Limb (tissue), 2 donors: ENCODE measurements at regions not wholly inside any gene's neighbourhood (a gene's known extent, or its start where the extent isn't known, plus 50 kb on each side); places are given as distances from the start of the nearest gene placed in this dataset.

Experiments used
- DNase-seq, 2 donors: peaks; one replicate each; pipeline ENCODE4 v3.0.0-alpha.2; 2016; ENCODE audit errors: extremely low spot score in 2 of 2

DNA sequence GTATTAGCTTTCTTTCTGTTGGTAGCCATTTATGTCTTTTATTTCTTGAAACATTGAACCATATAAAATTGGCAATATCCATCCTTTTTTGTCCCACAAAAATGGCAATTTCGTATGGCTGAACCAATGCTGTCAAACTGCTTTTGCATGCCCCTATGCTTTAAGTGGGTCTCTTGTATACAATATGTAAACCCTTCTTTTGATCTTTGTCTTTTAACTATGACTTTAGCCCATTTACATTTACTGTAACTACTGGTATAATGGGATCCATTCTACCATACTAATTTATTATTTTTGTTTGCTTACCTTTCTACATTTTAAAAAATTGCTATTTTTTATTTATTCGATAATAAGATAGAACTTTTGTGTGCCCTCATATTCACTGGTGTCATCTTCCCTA lies 93.4 kb downstream of the TENT4A start:
- DNase-seq = no peak

DNA sequence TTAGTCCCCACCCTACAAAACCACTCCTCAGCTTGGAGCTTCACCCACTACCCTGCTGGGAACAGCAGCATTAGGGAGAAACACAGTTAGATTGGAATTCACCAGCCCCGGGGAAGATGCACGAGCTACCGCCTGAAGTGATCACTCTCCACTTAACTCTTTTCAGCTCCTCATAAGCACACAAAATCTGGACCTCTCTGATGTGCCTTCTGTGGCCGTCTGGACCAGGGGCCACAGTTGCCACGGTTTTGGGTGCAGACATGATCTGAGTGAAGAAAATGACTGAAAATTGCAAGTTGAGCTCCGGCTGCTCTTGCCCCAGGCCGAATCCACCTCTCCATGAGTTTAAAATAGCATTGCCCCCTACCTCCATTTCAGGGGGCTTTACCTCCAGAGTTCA lies 95.2 kb downstream of the TENT4A start:
- DNase-seq = no peak

DNA sequence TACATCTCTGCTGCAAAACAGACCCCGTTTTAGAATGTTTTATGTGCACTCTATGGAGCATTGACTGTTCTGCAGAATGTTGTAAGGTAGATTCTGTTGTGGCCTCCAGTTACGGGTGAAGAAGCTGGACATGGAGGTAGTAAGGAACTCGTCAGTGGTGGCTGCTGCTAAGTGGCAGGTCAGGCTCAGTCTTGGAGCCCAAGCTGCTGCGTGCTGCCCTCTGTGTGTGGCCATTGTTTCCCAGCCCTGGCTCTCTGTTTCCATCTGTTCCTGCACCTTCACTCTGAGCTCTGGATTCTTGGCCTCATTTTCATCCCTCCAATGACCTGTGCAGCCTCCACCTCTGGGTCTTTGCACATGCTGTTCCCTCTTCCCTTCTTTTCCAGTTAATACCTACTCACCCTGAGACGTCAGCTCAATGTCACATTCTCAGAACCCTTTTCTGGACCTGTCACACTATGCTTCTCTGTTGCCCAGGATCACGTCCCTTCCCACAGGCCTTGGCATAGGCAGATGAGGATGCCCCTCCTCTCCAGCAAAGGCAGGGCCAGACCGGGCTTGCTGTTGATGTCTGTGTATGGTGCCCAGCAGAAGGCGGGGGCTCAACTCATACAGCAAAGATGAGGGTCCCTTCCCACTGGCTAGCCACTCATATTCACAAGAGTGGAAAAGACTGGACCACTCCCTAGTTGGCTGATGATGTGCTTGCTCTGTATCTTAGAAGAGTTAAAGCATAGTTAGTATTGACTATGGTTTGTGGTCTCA lies 97.6 kb downstream of the TENT4A start:
- no peak for DNase-seq

DNA sequence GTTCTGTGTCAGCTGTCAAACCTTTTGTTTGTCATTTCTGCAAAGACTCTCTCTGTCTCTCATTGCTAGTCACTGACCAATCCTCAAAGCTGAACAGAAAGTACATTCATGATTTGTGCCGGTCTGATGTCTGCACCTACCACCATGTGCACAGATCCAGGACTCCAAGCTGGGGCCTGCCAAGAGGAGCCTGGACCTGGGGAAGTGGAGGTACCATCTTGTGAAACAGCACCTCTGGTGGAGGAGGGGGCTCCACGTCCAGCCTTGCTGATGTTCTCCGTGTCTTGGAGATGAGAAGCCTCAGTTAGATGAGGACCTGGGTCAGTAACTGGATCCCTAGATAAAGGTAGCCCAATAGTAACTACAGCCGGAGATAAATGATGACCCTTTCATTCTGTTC lies 98.9 kb downstream of the TENT4A start:
- DNase-seq = no peak

DNA sequence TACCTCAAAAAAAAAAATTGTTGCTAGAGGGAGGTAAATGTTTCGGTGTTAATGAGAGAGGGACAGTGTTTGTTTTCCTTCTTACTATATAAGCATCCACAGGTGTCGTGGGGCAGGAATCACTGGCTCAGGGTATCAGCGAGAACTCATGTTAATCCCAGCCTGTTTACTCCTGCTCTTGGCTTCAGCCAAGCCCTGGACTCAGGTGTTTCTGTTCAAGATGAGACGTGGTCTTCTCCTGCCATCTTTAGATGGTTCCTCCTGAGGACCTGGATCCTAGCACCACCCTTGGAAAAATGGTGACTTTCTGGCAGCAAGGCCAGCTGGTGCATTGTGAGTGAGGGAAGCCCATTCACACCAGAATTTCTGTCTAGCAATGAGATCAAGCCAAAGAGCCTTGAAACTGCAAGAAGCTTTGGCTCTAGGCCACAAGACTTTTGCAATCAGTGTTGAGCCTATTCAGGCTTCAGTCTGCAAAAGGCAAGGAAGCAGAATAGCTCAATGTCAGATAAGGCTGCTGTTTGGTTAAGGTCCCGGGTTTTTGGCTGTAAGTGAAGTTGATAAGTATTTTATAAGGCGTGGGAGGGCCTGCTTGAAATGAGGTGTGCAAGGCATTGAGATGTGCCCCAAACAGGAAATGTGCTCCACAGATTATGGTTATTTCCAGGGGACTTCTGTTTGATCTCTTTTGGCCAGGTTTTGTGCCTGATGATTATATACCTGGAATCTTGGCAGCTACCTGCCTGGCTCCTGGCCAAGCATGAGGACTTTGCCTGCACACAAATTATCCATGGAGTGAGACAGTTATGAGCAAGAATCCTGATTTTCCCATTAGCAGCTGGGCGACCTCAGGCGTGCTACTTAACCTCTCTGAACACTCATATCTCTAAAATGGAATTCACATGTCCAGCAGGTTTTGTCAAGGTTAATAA lies 99.8 kb downstream of the TENT4A start:
- peak in 1 of 2 donors; percentile 23 for DNase-seq

DNA sequence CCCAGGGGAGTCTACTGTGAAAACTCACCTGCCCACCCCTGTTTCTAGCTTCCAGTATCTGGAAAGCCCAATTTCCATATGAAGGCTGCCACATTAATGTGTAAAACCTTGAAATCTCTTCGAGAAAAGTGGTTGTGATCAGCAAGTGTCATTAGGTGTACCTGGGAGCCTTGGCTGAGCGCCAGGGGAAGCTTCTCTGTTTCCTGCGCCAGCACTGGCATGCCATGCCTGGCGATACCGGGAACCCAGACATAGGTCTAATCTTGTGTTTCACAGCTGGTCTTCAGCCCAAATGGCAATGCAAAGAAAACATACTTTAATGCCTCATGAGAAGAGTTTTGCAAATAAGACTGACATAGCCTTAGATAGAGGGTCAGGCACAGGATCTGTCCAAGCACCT lies 101.6 kb downstream of the TENT4A start:
- DNase-seq = no peak

DNA sequence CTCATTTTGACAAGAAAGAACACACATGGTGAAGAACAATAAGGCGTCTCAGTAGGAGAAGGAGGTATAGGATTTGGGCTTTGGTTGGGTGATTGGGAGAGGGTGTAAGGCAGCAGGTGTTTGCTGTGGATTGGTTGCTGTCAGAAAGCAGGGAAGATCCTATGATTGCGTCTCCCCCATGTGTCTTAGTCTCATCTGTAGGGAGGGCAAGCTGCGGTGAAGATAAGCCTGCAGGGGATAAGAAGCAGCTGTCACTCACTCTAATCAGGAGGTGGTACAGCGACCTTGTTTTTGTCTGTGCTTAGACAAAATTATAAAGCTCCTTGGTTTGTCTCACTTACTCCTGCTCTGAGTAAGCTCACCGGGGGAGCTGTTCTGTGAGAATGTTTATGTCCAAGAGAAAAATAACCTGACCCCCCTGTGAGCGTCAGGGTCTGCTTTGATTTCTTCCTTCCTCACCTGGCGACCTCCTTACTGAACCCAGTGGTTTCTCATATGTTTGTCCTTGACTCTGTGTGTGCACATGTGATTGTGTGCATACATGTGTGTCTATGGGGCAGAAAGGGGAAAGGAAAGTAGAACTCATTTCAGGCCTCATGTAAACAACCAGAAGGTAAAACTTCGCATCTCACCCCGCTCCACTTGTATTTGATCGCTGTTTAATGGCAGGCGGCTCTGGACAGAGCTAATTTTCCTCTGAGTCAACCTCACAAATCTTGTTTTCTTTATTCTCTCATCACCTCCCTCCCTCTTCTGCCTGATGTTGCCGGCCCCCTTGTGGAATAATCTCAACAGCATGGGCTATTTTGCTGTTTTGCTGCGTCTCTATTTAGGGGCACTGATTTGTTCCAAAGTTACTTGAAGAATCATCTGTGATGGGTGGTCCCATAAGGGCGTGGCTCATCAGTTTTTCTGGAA lies 105.6 kb downstream of the TENT4A start:
- DNase-seq = no peak

DNA sequence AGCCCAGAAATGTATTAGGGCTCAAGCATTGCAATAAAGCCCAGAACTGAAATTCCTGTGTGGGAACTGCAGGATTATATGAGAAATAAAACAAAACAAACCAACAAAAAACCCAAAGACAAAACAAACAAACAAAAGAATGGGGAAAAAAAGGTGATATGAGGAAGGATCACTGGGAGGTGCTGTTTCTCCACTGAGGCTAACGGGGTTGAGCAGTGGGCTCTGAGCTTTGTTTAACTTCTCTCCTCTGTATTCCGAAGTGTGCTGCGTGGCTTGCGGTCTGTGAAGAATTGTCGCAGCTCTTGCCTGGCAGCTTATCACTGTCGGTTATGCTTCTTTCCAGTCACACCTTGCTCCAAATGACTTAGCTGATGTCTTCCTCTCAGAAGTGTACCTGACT lies 106.3 kb downstream of the TENT4A start:
- DNase-seq = no peak

DNA sequence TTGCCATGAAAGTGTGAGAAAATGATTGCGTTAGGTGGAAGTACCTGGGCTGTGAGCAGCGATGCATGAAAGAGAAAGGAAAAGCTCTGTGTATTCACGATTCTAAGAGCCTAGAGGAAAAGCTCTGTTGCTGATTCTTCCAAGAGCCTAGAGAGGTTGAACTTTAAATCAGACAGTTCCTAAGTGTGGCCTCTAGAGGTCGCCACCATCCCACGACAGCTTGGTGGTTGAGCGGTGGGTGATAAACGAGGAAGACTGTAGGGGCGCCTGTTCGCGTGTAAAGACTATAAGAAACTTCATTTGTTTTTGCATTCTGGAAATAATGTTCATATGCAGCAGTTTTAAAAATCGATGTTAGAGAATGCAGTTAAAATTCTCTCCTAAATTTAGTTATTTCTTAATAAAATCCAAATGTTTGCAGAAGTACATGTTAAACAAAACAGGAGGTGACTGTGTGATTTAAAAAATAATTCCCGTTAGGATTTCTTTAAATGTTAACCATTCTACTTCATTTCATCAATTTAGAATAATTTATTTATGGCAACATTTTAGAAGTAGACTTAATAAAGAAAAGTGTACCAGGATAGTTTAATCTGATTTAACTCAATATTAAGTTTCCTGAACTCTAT lies 107.7 kb downstream of the TENT4A start:
- peak in 1 of 2 donors; percentile 66 for DNase-seq

DNA sequence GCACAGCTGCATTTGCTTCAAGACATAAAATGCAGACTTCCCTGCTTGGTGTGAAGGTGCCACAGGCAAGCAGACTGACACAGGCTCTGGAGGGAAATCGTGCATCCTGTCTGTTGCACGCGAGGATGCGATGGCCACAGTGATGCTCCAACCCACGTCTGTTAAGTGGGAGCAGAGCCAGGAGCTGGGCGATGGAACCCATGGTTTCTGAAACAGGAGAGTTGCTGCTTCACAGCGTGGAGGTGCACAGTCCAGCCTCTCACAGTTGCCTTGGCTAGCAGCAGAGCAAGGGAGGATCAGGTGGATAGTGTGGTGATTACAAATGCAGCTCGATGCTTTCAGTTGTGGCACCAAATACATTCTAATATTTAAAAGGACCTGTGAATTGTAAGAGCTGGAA lies 108.8 kb downstream of the TENT4A start:
- DNase-seq = no peak

DNA sequence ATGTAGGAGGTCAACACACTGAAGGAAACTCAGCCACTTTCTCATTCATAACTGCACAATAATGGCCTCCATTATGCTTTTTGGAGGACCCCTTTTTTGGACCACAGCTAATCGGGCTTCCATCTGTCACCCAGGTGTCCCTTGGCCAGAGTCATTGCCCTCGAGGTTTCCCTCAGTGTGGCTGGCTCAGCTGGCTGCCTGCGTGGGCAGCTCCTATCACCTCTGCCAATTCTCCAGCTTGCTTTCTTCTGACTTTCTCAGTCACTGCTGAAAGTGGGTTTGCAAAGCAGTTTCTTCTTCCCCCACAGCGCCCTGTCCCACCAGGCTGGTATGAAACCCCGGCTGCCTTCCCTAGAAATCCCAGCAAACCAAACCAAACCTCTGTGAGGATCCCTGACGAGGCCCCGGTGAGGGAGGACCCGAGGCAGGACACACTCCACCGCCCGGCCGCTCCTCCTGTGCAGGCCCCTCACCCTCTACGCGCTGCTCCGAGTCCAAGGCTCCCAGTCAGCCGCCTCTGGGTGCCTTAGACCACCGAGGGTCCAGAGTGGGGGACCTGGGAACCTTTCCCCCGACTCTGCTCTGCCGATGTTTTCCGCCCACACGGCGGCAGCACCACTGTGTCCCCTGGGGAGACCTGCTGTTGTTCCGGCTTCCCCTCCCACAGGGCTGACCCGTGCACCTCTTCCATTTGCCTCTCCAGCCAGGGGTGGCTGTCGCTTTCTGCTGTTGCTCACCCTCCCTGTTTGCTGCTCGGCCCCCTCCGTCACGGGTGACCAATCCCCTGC lies 109.5 kb downstream of the TENT4A start:
- DNase-seq = no peak

DNA sequence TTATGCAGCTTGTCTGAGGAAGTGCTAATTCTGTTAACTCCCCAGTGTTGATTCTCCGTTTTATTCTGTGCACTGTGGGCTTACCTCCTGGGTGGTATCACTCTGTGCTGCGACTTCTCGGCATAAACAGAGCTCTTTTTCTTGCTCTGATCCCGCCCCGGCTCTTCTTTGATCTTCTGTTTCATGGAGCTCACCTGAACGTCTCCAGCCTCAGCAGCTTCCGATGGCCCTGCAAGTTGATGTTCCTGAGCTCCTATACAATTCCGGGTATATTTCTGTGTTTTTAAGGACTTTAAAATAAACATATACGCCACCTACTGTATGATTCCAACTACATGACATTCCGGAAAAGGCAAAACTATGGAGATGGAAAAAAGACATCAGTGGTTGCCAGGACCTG lies 110.8 kb downstream of the TENT4A start:
- DNase-seq = no peak

DNA sequence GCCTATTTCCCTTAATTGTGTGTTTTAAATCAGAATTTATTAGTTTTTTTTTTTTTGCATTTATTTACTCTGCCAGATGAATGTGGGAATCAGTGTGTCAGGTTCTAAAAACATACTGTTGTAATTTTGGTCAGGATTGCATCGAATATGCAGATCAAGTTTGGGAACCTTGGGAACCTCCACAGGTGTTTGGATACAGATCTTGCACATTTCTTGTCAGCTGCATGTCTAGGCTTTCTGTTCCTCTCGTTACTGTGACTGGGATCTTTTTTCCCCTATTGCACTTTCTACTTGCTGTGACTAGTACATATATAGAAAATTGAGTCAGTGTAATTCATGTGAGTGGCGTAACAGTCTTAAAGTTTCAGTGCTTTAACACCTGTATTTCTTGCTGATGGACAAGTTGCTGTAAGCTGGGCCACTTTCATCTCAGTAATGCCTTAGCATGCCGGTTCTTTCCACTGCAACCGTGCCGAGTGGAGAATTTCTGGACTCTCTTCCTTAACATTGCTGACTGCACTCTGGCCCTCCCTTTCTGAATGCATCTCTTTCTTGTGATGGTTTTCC lies 112.5 kb downstream of the TENT4A start:
- DNase-seq = no peak

DNA sequence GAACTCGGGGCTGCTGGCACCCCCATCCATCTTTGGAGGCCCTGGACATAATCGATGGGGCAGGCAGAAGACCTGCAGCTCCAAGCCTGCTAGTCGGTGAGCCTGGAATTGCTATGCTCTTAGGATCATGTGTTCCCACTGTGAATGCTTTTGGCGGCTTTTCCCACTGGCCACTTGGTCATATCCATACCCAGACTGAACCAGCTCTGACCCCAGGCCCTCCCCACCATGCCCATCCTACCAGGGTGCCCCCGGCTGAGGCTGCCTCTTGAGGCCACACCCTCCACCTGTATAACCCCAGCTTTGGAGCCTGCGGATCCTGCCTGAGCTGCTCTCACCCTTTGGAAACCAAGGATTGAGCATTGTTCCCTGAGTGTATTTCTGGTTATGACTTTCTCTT lies 113.5 kb downstream of the TENT4A start:
- no peak for DNase-seq

DNA sequence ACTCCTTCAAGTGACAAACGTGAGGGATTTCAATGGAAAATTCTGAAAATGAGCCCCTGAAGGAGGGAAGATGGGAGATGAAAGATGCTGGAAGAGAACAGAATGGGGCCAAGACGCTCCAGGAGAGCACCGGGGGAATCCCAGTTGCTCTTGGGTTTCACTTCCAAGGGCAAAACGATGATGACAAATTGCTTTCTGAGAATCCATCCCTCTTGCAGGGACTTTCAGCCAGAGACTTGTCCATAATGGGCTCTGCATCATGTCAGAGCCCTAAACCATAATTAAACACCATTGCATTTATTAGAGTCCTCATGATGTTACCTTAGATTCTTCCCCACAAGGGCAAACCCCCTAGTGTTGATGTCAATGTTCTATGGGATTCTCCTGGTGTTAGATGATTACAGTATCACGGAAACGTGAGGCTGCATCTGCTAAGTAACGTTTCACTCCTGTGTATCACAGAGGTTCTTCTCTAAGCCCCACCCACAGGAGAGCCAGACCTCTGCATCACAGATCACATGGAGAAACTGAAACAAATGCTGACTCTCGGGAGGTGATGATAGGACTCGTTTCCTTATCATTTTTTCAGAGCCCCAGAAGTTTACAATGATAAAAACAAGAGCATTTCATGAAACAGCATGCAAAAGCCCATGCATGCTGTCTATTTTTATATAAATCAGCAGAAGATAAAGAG lies 114.4 kb downstream of the TENT4A start:
- DNase-seq = no peak

DNA sequence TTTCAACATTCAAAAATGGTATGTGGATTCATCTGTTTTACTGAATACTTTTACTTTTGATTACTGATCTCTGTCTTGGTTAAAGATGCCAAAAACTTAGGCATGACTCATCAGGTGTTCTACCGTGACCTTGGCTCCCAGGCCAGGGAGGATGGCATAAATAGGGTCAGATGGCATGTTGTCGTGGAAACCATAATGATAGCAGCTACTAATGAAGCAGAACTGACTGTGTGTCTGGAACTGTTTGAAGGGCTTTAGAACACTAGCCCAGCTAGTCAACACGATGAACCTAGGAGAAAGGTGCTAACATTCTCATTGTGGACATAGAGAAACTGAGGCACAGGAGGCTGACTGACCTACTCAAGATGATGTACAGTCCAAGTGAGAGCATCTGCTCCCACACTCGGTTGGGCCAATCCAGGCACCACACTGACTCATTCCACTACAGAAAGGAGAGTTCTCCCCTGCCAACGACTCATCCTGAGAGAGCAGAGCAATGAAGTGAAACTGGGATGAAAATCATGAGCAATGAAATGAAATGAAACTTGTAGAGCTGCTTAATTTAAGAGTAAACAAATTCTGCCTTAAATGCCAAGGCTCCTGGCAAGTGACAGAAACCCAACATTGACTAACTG lies 116.0 kb downstream of the TENT4A start:
- DNase-seq = no peak

DNA sequence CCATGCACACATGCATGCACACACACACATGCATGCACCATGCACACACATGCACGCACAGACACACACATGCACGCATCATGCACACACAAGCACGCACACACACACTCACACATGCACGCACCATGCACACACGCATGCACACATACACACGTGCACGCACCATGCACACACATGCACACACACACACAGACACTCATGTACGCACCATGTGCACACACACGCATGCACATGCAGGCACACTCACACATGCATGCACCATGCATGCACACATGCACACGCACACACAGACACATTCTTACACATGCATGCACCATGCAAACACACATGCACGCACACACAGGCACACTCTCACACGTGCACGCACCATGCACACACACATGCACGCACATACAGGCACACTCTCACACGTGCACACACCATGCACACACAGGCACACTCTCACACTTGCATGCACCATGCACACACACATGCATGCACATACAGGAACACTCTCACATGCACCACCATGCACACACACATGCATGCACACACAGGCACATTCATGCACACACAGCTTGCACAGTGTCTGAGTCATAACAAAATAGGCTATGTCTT lies 117.5 kb downstream of the TENT4A start:
- no peak for DNase-seq
